ENCODE measurements at regions not wholly inside any gene's neighbourhood (a gene's known extent, or its start where the extent isn't known, plus 50 kb on each side); places are given as distances from the start of the nearest gene placed in this dataset.
"Not testable (repeated sequence)": the region's sequence is repeated elsewhere in the genome, so short reads cannot be mapped to it uniquely, and the experiment has no call there.

GRCh38 chr16:22653876-22654275 is 143.2 kb downstream of the NPIPB5 start:
- no peak for DNase-seq (ENCODE audit: low read depth in 2 of 2)

GRCh38 chr16:22656573-22656972 is 145.9 kb downstream of the NPIPB5 start:
- DNase-seq (ENCODE audit: low read depth in 2 of 2): not testable (repeated sequence)

- DNase-seq (ENCODE audit: low read depth in 2 of 2): no peak
Observed at GRCh38 chr16:22659933-22660332, 149.2 kb downstream of the NPIPB5 start.

- DNase-seq (ENCODE audit: low read depth in 2 of 2): no peak
Observed at GRCh38 chr16:22660441-22661160, 149.9 kb downstream of the NPIPB5 start.

GRCh38 chr16:22661161-22661647 is 150.5 kb downstream of the NPIPB5 start:
- no peak for DNase-seq (ENCODE audit: low read depth in 2 of 2)

- not testable (repeated sequence) for DNase-seq (ENCODE audit: low read depth in 2 of 2)
Observed at GRCh38 chr16:22662958-22663357, 151.0 kb upstream of the HS3ST2 start.

GRCh38 chr16:22663389-22664064 is 150.4 kb upstream of the HS3ST2 start:
- DNase-seq (ENCODE audit: low read depth in 2 of 2): no peak

GRCh38 chr16:22664132-22664531 is 149.8 kb upstream of the HS3ST2 start:
- no peak for DNase-seq (ENCODE audit: low read depth in 2 of 2)

GRCh38 chr16:22664561-22664997 is 149.4 kb upstream of the HS3ST2 start:
- no peak for DNase-seq (ENCODE audit: low read depth in 2 of 2)

GRCh38 chr16:22665048-22665797 is 148.7 kb upstream of the HS3ST2 start:
- DNase-seq (ENCODE audit: low read depth in 2 of 2): no peak

- DNase-seq (ENCODE audit: low read depth in 2 of 2): no peak
Observed at GRCh38 chr16:22665803-22666202, 148.2 kb upstream of the HS3ST2 start.

GRCh38 chr16:22668318-22668717 is 145.6 kb upstream of the HS3ST2 start:
- no peak for DNase-seq (ENCODE audit: low read depth in 2 of 2)

GRCh38 chr16:22670044-22670536 is 143.9 kb upstream of the HS3ST2 start:
- no peak for DNase-seq (ENCODE audit: low read depth in 2 of 2)

- DNase-seq (ENCODE audit: low read depth in 2 of 2): peak in 1 of 2 donors; percentile 2
Observed at GRCh38 chr16:22670551-22671041, 143.4 kb upstream of the HS3ST2 start.

- DNase-seq (ENCODE audit: low read depth in 2 of 2): no peak
Observed at GRCh38 chr16:22671301-22672076, 142.5 kb upstream of the HS3ST2 start.

GRCh38 chr16:22672830-22673210 is 141.1 kb upstream of the HS3ST2 start:
- DNase-seq (ENCODE audit: low read depth in 2 of 2): no peak

- DNase-seq (ENCODE audit: low read depth in 2 of 2): no peak
Observed at GRCh38 chr16:22673421-22673831, 140.5 kb upstream of the HS3ST2 start.

- DNase-seq (ENCODE audit: low read depth in 2 of 2): no peak
Observed at GRCh38 chr16:22674832-22675191, 139.2 kb upstream of the HS3ST2 start.

- no peak for DNase-seq (ENCODE audit: low read depth in 2 of 2)
Observed at GRCh38 chr16:22675745-22676540, 138.0 kb upstream of the HS3ST2 start.

- DNase-seq (ENCODE audit: low read depth in 2 of 2): no peak
Observed at GRCh38 chr16:22677024-22677830, 136.7 kb upstream of the HS3ST2 start.
